Left kidney (tissue), 1 donor: ENCODE measurements at regions not wholly inside any gene's neighbourhood (a gene's known extent, or its start where the extent isn't known, plus 50 kb on each side); places are given as distances from the start of the nearest gene placed in this dataset.

Experiments
- DNase-seq: peaks from one replicate; pipeline ENCODE4 v3.0.0-alpha.2; 2013

DNA sequence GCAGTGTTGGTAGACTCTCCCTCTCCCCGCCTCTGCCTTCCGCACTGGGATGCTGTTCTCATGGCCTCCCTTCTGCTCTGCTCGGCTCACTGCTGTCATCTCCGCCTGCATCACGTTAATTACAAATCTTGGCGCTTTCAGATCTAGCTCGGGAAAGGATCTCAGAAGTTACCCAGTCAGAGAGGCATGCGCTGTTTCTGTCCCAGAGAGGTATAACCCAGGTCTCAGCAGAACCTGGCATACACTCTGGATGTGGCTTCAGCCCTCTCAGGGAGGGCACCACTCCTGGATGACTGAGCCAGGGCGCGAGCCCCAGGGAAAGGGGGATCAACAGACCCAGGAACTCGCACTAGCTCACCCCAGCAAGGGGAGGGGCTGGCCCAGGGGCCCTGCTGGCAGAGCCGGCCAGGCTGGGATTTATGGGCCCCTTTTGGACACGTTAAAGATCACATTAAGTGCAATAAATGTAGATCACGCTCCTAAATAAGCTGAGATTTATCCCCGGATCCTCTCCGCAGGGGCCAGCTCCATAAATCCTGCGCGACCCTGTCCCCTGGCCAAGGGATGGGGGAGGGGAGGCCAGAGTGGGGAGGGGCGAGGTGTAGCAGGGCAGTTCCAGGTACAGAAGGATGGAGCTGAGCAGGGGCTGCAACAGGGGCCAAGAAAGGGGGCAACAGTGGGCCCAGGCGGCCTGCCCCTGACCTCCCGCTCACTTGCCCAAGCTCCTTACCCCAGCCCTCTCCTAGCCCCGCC is 101.3 kb upstream of the ZBTB40 start:
- DNase-seq = no peak

DNA sequence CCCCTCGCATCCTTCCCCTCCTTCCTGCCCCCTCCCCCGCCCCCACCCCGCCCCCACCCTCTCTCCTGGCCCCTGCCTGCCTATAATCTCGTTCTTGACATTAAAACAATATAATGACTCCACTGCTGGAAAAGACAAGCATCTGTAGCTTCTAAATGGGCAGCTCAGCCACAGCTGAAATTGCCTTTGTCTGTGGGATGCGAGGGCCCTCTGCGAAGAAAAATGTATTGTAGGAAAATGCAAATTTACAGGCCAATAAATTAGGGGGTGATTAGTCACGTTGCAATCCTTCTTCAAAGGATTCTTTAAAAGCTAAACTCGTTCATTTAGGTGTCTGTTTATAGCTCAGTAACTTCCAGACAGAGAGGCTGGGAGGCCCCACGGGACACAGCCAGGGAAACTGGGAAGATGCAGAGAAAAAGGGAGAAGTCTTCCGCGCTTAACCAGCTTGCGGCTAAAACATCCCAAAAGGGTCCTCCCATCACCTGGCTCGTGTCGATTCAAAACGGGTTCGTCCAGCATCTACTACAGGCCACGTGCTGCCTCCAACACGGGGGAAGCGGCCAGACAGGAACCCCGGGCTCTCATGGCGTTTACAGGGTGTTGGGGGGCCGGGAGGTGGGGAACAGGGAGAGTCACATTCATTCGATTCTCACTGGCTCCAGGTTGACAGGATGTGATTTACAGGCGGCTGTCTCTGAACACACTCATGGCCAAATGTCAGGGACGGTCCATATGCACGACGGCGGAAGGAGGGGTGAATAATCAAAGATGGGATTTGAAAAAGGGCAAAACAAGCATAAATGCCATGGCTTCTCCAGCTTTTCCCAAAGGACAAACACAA is 100.5 kb upstream of the ZBTB40 start:
- no peak for DNase-seq

- no peak for DNase-seq
Measured at GRCh38 chr1:22351768-22352080, 99.9 kb upstream of the ZBTB40 start.

DNA sequence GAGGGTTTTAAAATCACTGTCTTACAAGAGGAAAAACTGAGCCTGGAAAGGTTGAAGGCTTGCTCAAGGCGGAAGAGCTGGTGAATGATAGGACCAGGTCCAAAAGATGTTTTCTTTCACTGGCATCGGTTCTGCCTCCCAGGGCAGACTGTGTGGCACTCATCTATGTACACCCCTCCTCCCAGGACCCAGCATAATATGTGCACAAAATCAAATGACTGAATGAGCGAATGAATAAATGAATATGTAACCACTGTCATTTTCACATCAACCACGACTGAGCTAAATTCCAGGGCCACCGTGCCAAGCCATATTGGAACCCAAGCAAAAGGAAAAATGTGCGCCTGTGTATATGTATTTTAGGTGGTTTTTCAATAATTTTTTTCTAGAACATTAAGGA is 99.3 kb upstream of the ZBTB40 start:
- DNase-seq = no peak

DNA sequence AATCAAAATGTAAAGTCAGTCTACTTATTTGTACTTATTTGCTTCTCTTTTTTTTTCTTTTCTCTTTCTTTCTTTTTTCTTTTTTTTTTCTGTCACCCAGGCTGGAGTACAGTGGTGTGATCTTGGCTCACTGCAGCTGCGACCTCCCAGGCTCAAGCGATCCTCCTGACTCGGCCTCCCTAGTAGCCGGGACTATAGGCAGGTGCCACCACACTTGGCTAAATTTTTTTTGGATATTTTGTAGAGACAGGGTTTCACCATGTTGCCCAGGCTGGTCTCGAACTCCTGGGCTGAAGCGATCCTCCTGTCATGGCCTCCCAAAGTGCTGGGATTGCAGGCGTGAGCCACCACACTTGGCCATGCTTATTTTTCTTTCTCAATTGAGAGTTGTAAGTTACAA is 98.8 kb upstream of the ZBTB40 start:
- no peak for DNase-seq

- no peak for DNase-seq
Measured at GRCh38 chr1:22359427-22359826, 92.2 kb upstream of the ZBTB40 start.

GRCh38 chr1:22362626-22363402 is 88.8 kb upstream of the ZBTB40 start:
- no peak for DNase-seq

- DNase-seq = no peak
Measured at GRCh38 chr1:22363403-22364325, 88.0 kb upstream of the ZBTB40 start.

GRCh38 chr1:22364326-22364650 is 87.4 kb upstream of the ZBTB40 start:
- DNase-seq = no peak

DNA sequence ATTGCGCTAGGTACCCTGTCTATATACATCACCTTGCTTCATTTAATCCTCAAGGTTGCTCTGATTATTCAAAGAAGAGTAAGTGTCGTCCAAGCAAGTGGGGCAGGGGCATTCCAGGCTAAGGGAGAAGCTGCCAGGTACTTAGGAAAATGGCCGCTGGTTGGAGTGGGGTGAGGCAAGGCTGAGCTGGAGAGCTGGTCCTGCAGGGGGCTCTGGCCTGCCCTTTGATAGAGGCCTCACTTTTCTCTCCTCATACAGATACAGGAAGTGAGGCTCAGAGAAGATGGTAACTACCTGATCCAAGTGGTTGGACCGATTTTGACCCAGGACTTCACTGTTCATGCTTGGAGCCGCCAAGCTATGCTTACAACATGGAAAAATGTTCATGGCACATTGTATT is 86.9 kb upstream of the ZBTB40 start:
- no peak for DNase-seq

- DNase-seq = no peak
Measured at GRCh38 chr1:22365331-22366295, 86.0 kb upstream of the ZBTB40 start.

DNA sequence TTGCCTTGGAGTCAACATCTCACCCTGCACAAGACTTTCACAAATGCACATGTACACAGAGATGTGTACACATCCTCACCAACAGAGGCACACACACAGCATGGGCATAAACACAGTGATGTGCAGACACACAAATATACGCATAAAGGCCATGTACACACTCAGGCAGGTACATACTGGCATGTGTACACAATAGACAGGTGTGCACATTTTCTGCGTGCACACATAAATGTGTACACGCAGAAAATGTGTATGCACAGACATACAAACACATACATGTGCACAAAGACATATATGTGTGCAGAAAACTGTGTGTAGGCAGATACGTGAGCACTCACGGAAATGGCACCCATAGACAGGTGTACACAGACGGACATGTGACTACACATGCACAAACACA is 85.3 kb upstream of the ZBTB40 start:
- no peak for DNase-seq

- no peak for DNase-seq
Measured at GRCh38 chr1:22368125-22368524, 83.5 kb upstream of the ZBTB40 start.

GRCh38 chr1:22369294-22370189 is 82.1 kb upstream of the ZBTB40 start:
- DNase-seq = no peak

DNA sequence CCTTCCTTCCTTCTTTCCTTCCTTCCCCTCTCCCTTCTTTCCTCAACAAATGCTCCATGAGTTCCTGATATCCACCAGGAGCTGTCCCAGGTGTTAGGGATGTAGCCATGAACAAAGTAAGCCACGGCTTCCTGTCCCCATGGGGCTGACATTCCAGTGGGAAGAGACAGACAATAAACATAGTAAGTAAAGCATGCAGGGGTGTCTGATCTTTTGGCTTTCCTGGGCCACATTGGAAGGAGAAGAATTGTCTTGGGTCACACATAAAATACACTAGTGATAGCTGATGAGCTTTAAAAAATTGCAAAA is 81.5 kb upstream of the ZBTB40 start:
- DNase-seq = no peak

GRCh38 chr1:22371408-22371807 is 80.2 kb upstream of the ZBTB40 start:
- DNase-seq = no peak

- DNase-seq = no peak
Measured at GRCh38 chr1:22373252-22373651, 78.4 kb upstream of the ZBTB40 start.

DNA sequence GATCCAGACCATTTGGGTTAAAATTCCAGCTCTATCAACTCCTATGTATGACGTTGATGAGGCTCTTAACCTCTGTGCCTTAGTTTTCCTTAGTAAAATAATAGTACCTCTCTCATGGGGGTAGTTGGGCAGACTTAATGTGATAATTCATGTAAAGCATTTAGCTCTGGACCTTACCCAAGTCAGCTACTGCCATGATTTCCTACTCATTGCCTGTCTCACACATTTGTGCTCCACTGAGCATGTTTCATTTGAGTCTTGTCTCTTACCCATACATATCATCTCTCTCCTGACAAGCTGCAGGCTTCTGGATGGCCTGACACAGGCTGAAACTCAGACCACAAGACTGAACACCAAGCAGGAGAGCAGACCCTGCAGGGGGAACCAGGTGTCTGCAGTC is 77.7 kb upstream of the ZBTB40 start:
- DNase-seq = no peak

GRCh38 chr1:22375601-22376000 is 76.0 kb upstream of the ZBTB40 start:
- DNase-seq = no peak

- DNase-seq = no peak
Measured at GRCh38 chr1:22376001-22376400, 75.7 kb upstream of the ZBTB40 start.
